NCI-H460 (cell line): ENCODE measurements at regions not wholly inside any gene's neighbourhood (a gene's known extent, or its start where the extent isn't known, plus 50 kb on each side); places are given as distances from the start of the nearest gene placed in this dataset.

Experiments
- DNase-seq: peaks from one replicate; pipeline ENCODE4 v3.0.0-alpha.2; 2016; ENCODE audit warnings: low read depth; ENCODE audit errors: extremely low read depth

DNA sequence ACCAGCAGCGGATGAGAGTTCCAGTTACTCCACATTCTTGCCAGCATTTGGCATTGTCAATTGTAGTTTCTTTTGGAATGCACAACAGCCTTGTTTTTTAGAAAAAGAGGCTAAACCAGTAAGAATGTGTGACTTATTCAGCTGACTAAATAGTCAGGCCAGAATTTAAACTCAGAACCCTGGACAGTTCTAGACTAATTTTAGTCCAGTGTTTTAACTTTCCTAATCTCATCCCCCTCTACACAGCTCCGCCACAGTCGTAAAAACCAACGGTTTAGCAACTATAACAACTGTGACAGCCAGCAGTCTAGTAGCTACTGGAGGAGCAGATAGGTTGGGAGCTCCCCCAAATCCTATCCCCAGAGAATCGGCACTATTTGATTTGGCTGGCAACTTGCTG is 103.7 kb downstream of the FOXD1 start:
- no peak for DNase-seq

DNA sequence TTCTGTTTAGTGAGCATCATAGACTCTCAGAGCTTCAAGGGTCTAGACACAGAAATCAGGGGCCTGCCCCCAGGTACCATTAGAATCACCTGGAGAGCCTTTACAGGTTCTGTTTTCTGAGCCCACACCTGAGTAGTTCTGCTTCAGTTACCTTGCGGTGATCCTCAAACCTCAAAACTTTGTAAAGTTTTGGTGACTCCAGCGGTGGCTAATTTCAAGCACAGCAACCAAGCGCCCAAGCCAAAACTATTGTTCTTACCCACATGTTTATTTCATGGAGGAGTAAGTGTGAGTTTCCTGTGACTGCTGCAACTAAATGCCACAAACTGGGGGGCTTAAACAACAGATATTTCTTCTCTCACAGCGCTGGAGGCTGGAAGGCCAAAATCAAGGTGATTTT is 108.9 kb downstream of the FOXD1 start:
- DNase-seq, result no peak

DNA sequence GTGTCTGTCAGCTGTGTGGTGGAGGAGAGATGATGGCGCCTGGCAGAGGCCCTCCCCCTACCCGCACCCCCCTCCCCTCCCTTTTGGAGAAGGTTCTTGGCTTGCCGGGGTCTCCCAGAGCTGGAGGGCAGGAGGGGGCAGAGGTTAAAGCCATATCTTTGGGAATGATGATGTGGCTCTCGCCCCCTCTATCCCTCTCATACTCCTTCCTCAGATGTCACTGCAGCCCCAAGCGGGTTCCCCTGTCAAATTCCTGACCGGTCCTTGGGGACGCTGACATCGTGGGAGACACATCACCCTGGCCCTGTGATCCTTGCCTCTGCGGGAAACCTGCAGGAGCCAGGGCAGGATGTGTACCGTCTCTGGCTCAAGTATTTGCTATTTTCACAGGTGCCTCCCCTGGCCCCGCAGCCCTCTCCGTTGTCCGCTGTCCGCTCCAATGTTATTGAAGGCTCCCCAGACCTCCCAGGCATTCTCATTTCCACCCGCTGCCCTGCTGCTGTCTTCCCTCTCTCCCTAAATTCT is 109.5 kb downstream of the FOXD1 start:
- DNase-seq, result no peak

GRCh38 chr5:73338256-73339050 is 110.1 kb downstream of the FOXD1 start:
- DNase-seq, result peak; percentile 9

DNA sequence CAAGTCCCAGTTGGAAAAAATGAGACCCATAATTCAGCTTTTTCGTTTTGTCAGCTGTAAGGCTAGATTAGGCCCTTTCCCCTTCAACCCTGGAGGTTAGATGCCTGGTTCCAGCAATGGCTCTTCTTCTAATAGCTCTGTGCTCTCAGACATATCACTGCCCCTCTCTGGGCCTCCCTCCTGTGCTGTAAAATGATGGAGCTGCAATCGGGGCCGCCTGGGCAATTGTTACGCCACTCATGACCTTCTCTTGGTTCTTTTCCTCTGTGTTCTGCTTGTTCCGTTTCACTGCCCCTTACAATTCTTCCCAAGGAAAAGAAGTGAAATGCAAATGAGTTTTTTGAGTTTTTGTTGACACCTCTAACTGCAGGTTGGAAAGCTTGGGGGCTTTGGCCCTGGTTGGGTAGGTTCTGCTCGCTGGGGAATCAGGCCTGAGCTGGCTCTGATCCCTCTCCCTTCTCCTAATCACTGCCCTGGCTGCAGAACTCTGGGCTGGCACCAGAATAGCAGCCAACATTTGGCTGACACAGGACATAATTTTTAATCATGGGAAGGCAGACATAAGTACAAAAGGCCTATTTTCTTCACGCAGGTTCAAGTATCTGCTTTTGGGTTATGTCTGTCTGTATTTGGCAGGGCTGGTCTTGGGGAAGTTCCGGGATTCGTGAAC is 110.9 kb downstream of the FOXD1 start:
- DNase-seq, result no peak

DNA sequence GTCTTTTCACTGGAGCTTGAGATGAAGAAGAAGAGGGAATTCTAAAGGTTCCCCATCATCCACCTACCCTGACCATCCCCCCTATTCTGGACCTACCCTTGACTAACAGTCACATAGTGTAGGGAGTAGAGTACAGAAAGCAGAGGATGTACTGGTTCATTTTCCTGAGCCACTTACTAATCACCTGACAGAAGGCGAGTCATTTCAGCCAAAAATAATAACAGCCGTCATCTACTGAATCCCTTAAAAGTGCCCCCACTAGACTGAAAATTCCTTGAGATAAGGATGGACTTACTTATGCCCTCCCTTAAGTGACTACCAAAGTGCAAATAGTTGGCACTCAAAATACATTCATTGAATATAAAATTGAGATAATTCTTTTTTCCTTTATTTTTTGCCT is 112.2 kb downstream of the FOXD1 start:
- DNase-seq, result no peak

GRCh38 chr5:73333944-73334703 is 114.5 kb downstream of the FOXD1 start:
- DNase-seq, result no peak

GRCh38 chr5:73330613-73331012 is 118.0 kb downstream of the FOXD1 start:
- DNase-seq, result no peak

DNA sequence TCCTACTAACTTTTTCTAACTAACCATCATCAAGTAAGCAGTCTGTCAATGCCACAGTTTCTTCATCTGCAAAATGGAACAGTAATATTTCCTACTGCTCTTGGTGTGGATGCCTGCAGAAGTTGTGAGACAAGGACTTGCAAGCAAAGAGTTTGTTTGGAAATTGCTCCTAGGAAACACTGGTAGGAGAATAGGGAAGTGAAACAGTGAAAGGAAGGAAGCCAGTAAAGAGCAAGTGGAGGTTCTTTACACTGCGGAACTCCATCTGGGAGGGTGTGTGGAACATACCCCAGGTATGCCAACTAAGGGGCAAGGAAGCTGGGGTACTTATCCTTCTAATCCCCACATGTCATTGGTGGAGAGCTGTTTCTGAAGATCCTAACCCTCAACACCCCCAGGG is 119.9 kb downstream of the FOXD1 start:
- DNase-seq, result no peak

GRCh38 chr5:73327908-73328455 is 120.6 kb downstream of the FOXD1 start:
- DNase-seq, result no peak

DNA sequence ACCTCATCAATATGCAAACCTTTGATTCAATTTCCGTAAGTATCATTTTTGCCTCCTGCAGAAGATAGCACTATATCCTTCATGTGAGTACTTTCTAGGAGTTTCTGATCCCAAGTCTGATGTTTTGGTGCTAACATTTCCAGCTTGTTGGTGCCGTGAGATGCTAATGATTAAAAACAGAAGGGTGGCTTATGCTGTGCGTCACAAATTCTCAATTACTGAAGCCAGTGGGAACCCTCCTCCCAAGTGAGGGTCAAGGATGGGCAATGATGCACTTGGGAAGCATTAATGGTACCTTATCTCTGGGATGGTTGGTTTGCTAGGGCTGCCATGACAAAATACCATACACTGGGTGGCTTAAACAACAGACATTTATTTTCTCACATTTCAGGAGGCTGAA is 123.0 kb downstream of the FOXD1 start:
- no peak for DNase-seq

DNA sequence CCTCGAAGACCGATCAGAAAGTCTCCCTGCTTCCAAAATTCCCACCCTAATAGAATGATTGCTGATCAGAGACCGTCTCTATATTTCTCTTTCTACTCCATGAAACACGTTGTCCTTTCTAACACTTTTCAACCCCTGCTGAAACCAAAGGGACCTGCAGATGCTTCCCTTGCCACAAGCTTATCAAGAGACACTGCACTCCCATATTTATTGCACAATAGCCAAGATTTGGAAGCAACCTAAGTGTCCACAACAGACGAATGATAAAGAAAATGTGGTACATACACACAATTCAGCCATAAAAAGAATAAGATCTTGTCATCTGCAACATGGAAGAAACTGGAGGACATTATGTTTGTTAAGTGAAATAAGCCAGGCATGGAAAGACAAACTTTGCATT is 125.1 kb downstream of the FOXD1 start:
- DNase-seq, result no peak

- DNase-seq, result no peak
Measured at GRCh38 chr5:73322437-73323076, 126.0 kb downstream of the FOXD1 start.

DNA sequence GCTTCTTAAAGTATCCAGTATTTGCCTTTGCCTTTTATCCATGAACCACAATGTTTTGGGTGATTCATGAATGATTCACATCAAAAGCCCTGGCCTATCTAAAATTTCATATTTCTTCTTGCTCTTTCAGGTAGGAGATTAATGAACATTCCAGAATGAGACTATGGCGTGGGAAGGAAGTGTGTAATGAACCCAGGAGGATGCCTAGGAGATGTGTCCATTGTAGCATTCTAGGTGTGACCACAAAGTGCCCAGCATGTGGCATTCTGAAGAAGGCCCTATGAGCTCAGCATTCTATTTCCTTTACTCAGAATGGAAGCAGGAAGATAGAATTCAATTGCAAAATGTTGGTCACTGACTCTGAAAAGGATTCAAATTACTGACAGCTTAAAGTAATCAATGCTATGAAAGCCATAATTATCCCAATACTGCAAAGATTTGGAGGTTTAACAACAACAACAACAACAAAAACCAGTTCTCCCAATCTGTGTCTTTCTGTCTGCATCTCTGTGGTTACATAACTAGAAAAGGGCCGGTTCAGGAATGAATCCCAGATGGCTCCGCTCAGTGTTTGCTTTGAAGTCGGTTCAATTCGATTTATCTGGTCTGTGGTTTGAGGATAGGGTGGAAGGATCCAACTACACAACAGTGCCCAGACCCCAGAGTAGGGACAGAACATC is 126.7 kb downstream of the FOXD1 start:
- no peak for DNase-seq

DNA sequence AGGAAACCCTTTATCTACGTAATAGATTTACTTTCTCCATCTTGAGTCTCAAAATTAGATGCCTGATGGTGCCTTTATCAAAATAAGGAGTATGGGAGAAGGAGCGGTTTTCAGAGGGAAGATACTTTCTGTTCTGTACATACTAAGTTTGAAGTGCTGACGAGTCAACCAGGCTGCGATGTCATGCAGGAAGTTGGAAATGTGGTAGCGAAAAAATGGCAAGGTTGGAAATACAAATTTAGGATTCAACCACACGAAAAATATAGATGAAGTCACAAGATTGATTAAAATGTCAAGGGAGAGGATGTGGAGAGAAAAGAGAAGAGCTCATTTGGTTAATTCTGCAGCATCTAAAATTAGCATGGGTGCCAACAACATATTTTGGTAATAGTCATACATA is 129.5 kb downstream of the FOXD1 start:
- no peak for DNase-seq

GRCh38 chr5:73318308-73318719 is 130.3 kb downstream of the FOXD1 start:
- no peak for DNase-seq

- DNase-seq, result no peak
Measured at GRCh38 chr5:73317523-73317922, 131.1 kb downstream of the FOXD1 start.

DNA sequence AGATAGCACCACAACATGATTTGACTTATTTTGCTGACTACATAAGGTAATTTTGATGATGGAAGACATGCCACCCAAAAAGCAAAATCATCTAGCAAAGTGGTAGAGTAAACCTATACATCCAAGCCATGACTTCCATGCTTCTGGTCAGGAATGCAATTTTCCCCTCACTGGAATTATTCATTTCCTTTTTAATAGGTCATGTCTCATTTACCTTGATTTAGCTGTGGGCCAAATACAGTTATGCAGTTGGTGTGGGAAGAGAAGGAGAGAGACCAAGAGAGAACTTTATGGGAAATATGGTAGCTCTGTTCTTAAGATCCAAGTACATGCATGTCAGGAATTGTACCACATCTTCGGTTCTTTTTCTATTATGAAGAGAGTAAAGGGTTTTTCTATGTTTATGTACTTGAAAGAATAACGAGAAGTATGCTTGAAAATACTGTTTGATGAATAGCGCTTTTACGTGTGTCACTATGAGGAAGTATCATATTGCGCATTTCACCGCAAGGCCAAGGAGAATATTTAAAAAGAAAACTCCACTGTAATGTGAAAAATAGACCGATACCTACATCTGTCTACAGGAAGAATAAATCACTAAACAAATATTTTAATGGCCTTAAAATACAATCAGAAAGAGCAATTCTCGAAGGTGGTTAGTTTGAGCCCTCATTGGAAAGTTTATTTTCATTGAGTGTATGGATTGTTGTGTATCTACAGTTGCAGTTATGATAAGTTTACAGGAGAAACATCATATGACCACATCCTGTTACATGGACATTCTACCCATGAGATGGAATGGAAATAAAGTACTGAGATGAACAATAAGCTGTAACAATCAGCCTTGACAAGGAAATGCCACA is 134.0 kb downstream of the FOXD1 start:
- no peak for DNase-seq

DNA sequence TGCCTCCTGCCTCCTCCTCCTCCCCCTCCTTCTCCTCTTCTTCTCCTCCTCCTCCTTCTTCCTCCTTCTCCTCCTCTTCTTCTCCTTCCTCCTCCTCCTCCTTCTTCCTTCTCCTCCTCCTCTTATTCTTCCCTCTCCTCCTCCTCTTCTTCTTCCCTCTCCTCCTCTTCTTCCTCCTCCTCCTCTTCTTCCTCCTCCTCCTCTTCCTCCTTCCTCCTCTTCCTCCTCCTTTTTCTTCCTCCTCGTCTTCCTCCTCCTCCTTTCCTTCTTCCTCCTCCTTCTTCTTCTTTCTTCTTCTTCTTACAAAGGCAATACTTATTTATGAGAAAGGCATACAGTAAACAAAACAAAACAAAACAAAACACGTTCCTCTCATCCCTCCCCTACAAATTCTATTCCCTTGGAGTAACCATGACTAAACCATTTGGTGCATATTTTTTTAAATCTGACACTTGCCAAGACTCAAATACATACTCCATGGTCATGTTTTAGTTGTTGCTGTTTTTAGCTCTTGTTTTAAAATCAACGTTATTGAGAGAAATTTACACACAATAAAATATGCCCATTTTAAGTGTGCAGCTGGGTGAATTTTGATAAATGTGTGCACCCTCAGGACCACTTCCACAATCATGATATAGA is 135.6 kb downstream of the FOXD1 start:
- no peak for DNase-seq
